Rectal smooth muscle tissue (tissue), 1 donor: ENCODE measurements at regions not wholly inside any gene's neighbourhood (a gene's known extent, or its start where the extent isn't known, plus 50 kb on each side); places are given as distances from the start of the nearest gene placed in this dataset.
"Not testable (repeated sequence)": the region's sequence is repeated elsewhere in the genome, so short reads cannot be mapped to it uniquely, and the experiment has no call there.

Source experiments
- H3K27ac ChIP-seq: one replicate; pipeline ENCODE4 v1.7.0; 2013; ENCODE audit warnings: low read depth, low read length, inconsistent platforms
- H3K27me3 ChIP-seq: one replicate; pipeline ENCODE4 v1.7.0; 2013; ENCODE audit warnings: low read length; ENCODE audit not compliant: control insufficient read depth, insufficient read depth
- H3K36me3 ChIP-seq: one replicate; pipeline ENCODE4 v1.7.0; 2013; ENCODE audit warnings: low read length; ENCODE audit not compliant: control insufficient read depth, insufficient read depth
- H3K4me1 ChIP-seq: one replicate; pipeline ENCODE4 v1.7.0; 2013; ENCODE audit warnings: low read length; ENCODE audit not compliant: control insufficient read depth, insufficient read depth
- H3K4me3 ChIP-seq: one replicate; pipeline ENCODE4 v1.7.0; 2013; ENCODE audit warnings: low read length
- H3K9ac ChIP-seq: one replicate; pipeline ENCODE4 v1.7.0; 2013; ENCODE audit warnings: low read length

DNA sequence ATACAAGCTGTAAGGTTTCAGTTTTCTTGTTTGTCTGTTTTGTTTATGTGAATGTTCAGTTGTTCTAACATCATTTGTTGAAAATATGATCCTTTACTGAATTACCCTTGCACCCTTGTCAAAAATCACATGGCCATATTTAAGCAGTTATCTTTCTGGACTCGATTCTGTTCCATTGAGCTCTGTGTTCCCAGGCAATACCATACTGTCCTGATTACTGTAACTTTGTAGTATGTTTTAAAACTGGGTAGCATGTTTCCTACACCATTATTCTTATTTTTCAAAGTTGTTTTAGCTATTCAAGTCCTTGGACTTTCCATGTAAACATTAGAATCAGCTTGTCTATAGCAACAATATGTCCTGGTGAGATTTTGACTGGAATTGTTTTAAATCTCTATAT, 66.7 kb upstream of the PRSS3 start:
- no peaks in the 10 kb centered on the region for H3K27me3 ChIP-seq
- H3K9ac ChIP-seq = no peak overlapping the region
- H3K27ac ChIP-seq = no peak overlapping the region
- no peak overlapping the region for H3K4me3 ChIP-seq
- no peaks in the 10 kb centered on the region for H3K4me1 ChIP-seq
- no peaks in the 10 kb centered on the region for H3K36me3 ChIP-seq

- H3K27me3 ChIP-seq = no peaks in the 10 kb centered on the region
- H3K9ac ChIP-seq = no peak overlapping the region
- H3K4me1 ChIP-seq = no peaks in the 10 kb centered on the region
- H3K27ac ChIP-seq = no peak overlapping the region
- H3K4me3 ChIP-seq = no peak overlapping the region
- no peaks in the 10 kb centered on the region for H3K36me3 ChIP-seq
Observed at GRCh38 chr9:33731142-33731541, 64.2 kb upstream of the PRSS3 start.

- Histone ChIP-seq H3K4me1 (no peaks in the 10 kb centered on the region), H3K36me3 (no peaks in the 10 kb centered on the region), H3K4me3 (no peak overlapping the region), H3K9ac (no peak overlapping the region), H3K27ac (no peak overlapping the region), H3K27me3 (no peaks in the 10 kb centered on the region)
Observed at GRCh38 chr9:33731625-33732024, 63.7 kb upstream of the PRSS3 start.

DNA sequence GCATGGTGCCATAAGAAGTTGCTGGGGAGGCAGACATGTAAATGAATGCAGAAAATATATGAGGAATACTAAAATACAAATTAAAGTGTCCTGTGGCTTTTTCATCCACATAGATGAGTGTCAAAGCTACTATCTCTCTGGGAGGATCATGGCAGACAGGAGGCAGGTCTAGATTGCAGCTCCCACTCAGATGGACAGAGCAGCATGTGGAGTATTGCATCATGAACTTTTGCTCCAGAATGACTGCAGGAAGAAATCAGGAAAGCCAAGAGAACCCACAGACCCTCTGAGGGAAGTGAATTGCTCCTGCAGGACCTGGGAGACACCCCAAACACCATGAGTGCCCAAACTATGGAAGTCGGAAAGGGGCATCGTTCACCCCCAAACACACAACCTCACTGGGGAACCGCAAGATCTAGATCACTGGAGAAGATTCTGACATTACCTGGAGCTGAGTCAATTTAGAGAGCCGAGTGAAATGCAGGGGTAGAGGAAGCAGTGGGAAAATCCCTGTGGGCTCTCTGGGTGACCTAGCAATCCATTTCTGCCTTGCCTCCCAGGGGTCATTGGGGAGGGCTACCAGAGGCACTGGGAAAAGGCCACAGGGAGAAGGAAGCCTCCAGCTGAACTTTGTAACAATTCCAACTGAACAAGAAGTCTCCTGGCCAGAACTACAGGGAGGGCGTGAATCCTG, 61.0 kb upstream of the PRSS3 start:
- not testable (repeated sequence) for H3K9ac ChIP-seq, H3K27ac ChIP-seq, H3K36me3 ChIP-seq, H3K4me3 ChIP-seq, H3K27me3 ChIP-seq, H3K4me1 ChIP-seq

- H3K36me3 ChIP-seq, H3K27ac ChIP-seq: not testable (repeated sequence)
Observed at GRCh38 chr9:33734941-33735835, 60.2 kb upstream of the PRSS3 start.

DNA sequence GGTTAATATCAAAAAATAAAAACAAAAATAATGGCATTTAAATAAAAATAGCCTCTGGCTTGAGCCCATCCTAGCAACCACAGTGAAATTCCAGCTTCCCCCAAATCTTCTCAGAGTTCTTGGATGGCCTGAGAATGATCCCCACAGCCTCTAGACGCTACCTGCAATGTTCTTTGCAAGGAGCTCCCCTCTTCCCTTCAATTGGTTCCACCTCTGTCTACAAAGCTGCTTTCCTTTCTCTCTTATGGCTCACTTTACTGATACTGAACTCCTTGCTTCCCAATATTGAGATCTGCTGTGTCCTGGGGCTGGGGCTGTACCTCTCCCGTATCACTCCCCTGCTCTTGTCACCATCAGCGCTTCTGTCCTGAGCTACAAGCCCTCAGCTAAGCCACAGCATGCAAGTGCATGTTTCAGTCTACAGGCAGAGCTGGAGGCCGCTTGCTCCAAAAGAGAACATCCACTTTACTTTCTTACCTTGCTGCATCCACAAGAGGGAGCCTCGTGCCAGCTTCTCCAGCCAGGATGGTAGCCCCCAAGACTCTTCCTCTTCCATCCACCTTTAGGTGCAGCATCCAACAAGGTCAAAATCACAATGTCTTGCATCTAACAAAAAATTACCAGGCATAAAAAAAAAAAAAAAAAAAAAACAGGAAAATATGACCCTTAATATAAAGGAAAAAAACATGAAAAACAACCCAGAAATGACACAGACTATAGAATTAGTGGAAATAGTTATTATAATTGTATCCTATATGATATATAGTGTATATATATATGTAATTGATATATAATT, 57.4 kb upstream of the PRSS3 start:
- H3K27ac ChIP-seq = no peak overlapping the region
- H3K27me3 ChIP-seq = no peaks in the 10 kb centered on the region
- no peaks in the 10 kb centered on the region for H3K4me1 ChIP-seq
- no peak overlapping the region for H3K9ac ChIP-seq
- no peak overlapping the region for H3K4me3 ChIP-seq
- no peaks in the 10 kb centered on the region for H3K36me3 ChIP-seq

More at GRCh38 chr9:33734941-33735835, 60.2 kb upstream of the PRSS3 start:
- H3K4me1 ChIP-seq, H3K27me3 ChIP-seq, H3K9ac ChIP-seq, H3K4me3 ChIP-seq: not testable (repeated sequence)

GRCh38 chr9:33739398-33739797, 56.0 kb upstream of the PRSS3 start:
- H3K27me3 ChIP-seq = no peaks in the 10 kb centered on the region
- no peak overlapping the region for H3K4me3 ChIP-seq
- H3K36me3 ChIP-seq = no peaks in the 10 kb centered on the region
- no peak overlapping the region for H3K9ac ChIP-seq
- H3K4me1 ChIP-seq = no peaks in the 10 kb centered on the region
- no peak overlapping the region for H3K27ac ChIP-seq

DNA sequence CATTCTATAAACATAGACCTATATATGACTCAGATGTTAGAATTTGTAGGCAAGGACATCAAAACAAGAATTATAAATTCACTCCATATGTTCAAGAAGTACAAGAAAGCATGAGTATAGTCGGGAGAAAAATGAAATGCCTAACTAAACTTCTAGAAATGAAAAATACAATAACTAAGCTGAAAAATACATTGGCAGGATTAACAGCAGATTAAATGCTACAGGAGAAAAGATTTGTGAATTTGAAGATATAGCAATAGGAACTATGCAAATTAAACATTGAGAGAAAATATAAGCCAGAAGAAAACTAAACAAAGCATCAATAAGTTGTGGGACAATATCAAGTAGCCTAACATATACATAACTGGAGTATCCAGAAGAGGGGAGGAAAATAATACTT, 55.3 kb upstream of the PRSS3 start:
- Histone ChIP-seq H3K4me1 (no peaks in the 10 kb centered on the region), H3K27ac (no peak overlapping the region), H3K27me3 (no peaks in the 10 kb centered on the region), H3K36me3 (no peaks in the 10 kb centered on the region), H3K9ac (no peak overlapping the region), H3K4me3 (no peak overlapping the region)

DNA sequence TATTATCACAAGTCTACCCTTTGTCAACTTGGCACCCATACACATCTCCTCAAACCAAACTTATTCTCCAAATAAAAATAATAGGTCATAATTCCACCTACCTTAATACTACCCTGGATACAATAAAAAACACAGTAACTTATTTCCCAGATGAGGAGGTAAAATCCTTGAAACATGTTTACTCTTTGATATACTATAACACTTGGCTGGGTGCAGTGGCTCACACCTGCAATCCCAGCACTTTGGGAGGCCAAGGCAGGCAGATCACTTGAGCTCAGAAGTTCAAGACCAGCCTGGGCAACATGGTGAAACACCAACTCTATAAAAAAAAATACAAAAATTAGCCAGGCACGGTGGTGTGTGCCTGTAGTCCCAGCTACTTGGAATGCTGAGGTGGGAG, 54.4 kb upstream of the PRSS3 start:
- H3K27ac ChIP-seq, H3K9ac ChIP-seq, H3K4me3 ChIP-seq, H3K4me1 ChIP-seq, H3K36me3 ChIP-seq, H3K27me3 ChIP-seq: not testable (repeated sequence)

DNA sequence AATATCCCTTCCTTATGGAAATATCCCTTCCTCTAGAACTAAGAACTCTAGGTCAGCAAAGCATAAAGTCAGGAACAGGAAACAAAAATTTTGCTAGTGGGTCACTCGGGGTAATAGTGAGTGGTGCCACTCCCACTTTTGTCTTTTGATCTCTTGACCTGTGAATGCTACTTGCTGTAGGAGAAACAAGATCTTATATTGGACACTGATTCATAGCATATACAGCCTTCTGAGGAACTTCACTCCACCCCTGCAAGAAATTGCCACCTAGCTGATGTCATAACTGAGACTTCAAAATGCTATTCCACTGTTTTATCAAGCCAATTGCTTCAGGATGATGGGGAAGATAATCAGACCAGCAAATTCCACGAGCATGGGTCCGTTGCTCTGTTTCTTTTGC, 53.3 kb upstream of the PRSS3 start:
- H3K27ac ChIP-seq = no peak overlapping the region

DNA sequence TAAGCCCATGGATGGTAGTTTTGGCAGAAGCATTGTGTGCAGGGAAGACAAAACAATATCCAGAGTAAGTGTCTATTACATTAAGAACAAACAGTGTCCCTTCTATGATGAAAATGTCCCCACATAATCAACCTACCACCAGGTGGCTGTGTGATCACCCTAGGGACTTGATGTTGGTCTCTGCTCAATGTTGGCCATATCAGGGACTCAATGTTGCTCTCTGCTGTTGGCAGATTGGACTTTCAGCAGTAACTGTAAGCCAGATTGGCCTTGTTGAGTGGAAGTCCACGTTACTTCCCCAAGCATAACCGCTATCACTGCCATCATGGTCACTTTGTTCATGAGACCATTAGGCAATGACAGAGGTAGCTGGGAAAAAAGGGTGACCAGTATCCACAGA, 52.8 kb upstream of the PRSS3 start:
- no peak overlapping the region for H3K27ac ChIP-seq
- H3K36me3 ChIP-seq = no peaks in the 10 kb centered on the region
- no peaks in the 10 kb centered on the region for H3K27me3 ChIP-seq
- no peak overlapping the region for H3K9ac ChIP-seq
- H3K4me1 ChIP-seq = no peaks in the 10 kb centered on the region
- H3K4me3 ChIP-seq = no peak overlapping the region

More for the DNA sequence above, 53.3 kb upstream of the PRSS3 start:
- Histone ChIP-seq H3K27me3 (no peaks in the 10 kb centered on the region), H3K4me1 (no peaks in the 10 kb centered on the region), H3K36me3 (no peaks in the 10 kb centered on the region), H3K9ac (no peak overlapping the region), H3K4me3 (no peak overlapping the region)
